ENCODE measurements at regions not wholly inside any gene's neighbourhood (a gene's known extent, or its start where the extent isn't known, plus 50 kb on each side); places are given as distances from the start of the nearest gene placed in this dataset.

DNA sequence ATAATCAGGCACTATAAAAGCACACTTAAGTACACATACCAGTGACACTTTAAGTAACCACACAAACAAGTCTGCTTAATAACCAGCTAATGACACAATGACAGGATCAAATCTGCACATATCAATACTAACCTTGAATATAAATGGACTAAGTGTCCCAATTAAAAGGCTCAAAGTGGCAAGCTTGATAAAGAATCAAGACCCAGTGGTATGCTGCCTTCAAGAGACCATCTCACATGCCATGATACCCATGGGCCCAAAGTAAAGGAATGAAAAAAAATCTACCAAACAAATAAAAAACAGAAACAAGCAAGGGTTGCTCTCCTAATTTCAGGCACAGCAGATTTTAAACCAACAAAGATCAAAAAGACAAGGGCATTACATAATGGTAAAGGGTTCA is 470.4 kb downstream of the TRHDE start:
- TF ChIP-seq, protein P1, sequence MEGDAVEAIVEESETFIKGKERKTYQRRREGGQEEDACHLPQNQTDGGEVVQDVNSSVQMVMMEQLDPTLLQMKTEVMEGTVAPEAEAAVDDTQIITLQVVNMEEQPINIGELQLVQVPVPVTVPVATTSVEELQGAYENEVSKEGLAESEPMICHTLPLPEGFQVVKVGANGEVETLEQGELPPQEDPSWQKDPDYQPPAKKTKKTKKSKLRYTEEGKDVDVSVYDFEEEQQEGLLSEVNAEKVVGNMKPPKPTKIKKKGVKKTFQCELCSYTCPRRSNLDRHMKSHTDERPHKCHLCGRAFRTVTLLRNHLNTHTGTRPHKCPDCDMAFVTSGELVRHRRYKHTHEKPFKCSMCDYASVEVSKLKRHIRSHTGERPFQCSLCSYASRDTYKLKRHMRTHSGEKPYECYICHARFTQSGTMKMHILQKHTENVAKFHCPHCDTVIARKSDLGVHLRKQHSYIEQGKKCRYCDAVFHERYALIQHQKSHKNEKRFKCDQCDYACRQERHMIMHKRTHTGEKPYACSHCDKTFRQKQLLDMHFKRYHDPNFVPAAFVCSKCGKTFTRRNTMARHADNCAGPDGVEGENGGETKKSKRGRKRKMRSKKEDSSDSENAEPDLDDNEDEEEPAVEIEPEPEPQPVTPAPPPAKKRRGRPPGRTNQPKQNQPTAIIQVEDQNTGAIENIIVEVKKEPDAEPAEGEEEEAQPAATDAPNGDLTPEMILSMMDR (IDR thresholded peaks at IDR 0.05): no peak
- TF ChIP-seq POLR2AphosphoS5 (IDR thresholded peaks at IDR 0.05; ENCODE audit: low read depth, low read length): no peak

Data from Panc1 (cell line).